ENCODE measurements at regions not wholly inside any gene's neighbourhood (a gene's known extent, or its start where the extent isn't known, plus 50 kb on each side); places are given as distances from the start of the nearest gene placed in this dataset.
"Not testable (repeated sequence)": the region's sequence is repeated elsewhere in the genome, so short reads cannot be mapped to it uniquely, and the experiment has no call there.

DNA sequence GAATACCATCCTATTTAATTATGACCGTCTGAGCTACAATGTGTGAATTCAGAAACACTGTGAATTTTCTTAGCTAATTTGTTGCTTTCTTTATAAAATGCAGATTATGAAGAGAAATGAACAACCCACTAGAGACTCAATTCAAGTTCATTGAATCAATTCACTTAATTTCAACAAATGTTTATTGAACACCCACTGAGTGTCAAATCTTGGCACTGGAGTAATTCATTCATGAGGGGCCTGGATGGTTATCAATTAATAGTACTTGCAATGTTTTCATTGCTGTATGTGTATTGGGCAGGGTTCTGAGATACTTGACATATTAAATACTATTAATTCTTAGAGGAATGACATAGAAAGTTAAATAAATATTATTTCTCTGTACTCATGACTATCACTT lies 789.4 kb downstream of the STPG2 start:
- DNase-seq (ENCODE audit: low read depth), result no peak

DNA sequence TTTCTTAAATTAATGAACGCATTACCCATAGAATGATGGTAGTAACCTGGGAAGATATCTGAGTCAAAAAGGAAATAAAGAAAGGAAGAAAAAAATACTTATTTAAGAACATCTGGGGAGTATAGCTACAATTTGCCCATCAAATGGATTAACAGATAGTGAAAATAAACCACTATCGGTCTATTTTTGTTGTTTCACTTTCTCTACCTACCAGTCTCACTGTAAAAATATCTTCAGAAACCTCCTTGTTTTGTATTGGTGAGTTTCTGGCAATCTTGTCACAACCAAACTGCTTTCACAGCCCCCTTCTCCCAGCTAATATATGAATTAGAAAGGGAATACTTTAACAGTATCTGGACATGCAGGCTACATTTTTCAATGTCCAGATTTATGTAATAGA lies 783.5 kb downstream of the STPG2 start:
- DNase-seq (ENCODE audit: low read depth), result no peak

DNA sequence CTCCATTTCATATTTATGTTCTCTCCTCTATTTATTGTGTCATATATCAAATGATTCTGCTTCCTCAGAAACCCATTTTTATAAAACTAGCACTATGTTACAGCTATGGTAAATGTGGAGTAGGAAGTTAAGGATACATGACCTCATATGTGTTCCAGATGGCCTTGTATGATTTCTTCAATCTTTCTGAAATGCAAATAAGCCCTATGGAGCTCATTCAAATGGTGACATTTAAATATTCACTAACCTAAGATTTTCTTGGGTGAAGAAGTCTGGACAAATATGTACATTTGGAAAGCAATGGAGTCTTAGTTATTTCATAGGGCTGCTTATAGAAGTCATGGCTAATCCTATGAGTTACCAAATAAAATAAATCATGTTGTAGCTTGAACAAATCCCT lies 782.5 kb downstream of the STPG2 start:
- DNase-seq (ENCODE audit: low read depth), result no peak

DNA sequence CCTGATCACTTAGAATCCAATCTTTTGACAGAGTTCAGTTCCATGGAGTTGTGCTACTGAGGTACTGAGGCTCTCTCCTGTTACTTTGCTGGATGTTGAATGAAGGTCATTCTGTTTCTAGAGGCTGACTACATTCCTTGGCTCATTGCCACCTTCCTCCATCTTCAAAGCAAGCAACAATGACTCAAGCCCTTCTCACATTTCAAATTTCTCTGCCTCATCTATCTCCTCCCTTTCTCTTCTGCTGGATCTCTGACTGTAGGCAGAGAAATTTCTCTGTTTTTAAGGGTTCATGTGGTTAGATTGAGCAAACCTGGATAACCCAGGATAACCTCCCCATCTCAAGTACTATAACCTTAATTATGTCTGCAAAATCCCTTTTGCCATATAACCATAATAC lies 775.4 kb downstream of the STPG2 start:
- DNase-seq (ENCODE audit: low read depth), result peak; percentile 94

DNA sequence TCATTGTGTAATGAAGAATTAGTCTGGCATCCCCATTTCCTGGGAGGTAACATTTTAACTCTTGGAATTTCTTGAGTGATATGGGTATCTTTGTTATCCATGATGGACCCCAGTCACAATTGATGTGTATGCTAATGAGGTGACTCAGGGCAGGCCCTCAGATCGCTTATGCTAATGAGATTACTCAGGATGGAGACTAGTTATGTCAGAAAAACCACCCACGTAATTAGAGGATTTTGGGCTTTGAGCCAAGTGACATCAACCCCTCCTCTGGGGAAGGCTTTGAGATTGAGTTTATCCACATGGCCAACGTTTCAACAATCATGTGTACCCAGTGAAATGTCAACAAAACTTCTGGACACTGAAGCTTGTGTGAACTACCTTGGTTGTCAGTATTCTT lies 772.7 kb downstream of the STPG2 start:
- DNase-seq (ENCODE audit: low read depth), result peak; percentile 27

DNA sequence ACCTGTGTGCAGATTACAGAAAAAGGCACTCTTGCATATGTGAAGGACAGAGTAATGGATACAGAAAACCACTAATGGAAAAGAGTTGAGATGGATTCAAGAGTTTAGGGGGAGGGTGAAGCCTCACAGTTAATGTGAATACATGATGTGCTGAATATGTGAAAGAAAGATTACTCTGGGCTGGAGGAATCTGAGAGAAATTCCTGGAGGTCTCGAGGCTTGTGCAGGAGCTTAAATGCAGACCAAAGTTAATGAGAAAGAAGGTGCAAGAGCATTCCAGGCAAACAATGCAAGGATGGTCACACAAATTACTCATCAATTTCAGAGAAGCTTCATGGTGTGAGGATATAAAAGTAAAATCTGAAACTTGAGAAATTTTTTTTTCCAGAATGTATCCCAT lies 768.8 kb downstream of the STPG2 start:
- DNase-seq (ENCODE audit: low read depth), result no peak

DNA sequence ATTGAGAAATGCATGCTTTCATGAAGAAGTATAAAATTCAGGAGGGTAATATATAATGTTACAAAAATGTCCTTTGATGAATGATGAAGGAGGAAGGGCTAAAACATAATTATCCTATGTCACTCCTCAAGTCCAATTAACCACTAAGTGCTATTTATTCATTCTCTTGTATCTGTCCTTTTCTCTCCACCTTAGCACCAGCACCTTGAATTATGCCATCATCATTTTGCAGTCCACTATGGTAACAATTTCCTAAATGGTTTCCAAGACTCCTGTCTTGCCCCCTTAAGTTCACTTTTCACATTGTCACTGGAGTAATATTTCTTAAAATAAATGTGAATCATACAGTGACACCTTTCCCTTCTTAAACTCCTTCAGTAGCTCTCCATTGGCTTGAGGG lies 756.3 kb downstream of the STPG2 start:
- DNase-seq (ENCODE audit: low read depth), result no peak

DNA sequence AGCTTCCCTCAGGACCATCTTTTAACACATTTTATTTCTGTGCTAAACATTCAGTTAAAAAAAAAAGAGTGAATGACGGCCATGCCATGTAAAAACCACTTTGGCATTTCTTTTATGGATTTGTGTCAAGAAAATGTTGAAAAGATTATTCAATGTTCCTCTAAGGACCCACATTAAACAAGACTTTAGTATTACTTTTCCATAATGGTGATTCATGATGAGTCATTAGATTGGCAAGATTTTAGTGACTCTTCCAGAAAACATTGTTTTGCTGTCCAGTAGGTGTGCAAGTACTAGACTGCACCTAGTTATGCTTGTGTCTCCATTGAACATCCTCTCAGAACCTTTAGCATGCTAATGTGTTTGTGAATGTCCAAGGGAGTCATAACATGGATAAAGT lies 748.6 kb downstream of the STPG2 start:
- DNase-seq (ENCODE audit: low read depth), result peak; percentile 71

DNA sequence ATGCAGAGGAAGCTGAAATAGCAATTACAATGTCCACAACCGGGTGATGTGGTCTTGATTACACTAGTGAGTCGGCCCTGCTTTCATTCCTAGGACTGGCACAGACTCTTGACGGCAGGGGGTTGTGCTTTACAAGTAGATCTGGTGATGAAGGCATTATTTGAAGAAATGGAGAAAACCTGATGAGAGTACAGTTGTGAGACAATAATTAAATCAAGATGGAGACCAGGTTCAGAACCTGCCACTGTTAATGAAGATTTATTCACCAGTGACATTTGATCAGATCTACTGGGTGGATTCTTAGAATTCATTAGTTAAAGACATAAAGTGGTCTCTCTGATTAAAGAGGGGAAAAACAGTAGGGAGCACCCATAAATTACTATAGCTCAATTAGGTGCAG lies 747.2 kb downstream of the STPG2 start:
- DNase-seq (ENCODE audit: low read depth), result peak; percentile 10

DNA sequence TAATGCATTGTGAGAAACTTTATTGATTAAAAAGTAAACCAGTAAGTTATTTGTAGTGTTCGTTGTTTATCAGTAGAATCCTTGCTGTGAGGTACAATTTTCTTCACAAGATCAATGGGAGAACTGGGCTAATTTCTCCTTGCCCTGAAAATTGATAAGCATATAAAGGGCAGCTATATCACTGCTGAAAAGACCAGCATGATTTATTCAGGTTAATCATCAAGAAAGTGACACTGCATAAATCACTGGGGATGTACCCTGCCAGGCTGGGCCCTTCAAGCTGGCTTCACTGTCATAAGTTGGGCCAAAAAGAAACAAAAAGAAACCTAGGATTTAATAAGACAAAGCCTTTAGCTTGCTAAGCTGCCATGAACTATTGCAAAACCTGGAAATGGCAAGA lies 746.7 kb downstream of the STPG2 start:
- DNase-seq (ENCODE audit: low read depth), result no peak

DNA sequence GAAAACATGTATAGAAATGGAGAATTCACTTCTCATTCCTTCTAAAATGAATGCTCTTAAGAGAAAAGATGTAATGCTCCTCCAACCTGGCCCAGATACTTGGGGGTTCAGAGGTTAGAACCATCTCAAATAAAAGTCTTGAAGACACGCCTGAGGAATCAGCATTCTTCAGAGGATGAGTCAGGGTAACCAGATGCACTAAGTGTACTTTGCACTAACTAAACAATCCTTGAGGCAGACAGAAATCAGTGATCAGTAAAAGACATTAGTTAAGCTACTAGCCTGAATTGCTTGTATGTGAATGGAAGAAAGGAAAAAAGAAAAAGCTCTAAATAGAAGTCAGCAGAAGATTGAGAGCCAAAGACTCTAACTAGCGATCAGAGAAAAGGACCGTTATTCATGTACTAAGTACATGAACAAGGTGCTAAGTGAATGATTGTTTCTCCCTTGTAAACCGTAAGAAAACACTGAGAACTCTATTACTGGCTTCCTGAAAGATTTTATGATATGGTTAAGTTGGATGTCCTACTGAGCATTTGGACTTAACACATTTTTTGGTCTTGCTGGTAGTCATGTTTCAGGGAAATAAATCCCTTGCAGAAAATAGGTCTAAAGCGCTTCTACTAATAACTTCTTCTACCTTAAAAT lies 738.3 kb downstream of the STPG2 start:
- peak; percentile 21 for DNase-seq (ENCODE audit: low read depth)

DNA sequence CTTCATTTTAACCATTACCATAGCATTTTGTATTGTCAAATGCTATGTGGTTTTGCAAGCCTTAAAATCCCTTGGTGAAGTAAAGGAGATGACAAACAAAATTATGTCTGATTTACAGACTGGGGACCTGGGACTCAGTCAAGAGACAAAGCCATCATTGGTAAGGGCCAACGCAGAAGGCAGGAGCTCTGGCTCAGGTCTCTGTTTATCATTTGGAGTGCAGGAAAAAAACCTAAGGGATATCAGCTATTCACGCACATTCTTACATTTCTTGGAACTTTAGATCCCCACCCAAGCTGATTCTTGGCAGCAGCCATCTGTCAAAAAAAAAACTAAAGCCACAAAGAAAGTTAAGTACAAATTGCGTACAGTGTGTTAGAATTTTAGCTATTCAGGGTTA lies 731.9 kb downstream of the STPG2 start:
- DNase-seq (ENCODE audit: low read depth), result no peak

DNA sequence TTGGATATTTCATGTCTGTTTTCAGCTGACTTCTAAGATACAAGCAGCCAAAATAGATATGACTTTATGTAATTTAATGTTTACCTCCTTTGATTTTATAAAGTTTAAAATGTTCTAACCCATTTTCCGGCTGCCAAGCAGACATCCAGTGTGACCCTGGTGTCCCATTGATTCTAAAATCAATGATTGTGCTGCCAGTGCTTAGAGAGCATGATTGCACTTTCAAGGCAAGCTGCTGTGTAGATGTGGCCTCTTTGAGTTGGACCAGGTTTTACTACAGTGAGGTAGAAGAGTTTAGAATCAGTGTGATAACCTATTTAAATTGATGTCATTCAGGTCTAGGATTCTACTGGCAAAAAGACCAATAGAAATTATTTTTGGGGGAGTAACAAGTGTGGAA lies 730.9 kb downstream of the STPG2 start:
- DNase-seq (ENCODE audit: low read depth), result no peak

DNA sequence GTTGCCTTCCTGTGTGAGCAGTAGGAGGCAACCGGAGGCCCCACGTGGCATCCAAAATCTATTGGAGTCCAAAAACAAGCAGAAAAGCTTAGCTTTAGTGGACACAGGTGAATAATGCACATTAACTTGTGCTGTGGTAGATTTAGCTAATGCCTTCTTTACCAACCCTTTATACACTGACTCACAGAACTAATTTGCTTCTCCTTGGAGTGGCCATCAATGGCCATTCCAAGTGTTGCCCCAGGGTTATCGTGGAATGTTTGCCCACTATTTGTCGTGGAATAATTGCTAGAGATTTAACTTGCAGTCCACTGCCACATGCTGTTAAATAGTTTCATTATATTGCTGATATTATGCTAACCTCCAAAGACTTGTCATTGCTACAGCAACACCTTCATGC lies 729.1 kb downstream of the STPG2 start:
- DNase-seq (ENCODE audit: low read depth), result no peak

DNA sequence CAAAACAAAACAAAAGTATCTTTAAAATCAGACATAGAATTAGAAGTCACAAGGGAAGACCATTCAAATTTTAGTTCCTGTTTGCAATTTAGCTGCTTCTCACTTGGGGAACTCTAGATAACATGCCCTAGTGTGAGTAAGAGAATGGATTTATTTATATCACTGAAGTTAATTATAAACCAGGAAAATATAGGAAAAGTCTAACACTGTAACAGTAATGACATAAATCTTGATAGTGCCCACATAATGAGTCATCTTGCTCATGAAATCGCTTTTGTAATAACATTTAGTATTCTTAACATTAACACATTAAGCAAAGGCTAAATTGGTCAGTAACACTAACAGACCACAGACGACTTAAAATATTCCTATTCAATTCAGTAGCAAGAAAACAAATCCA lies 710.7 kb downstream of the STPG2 start:
- DNase-seq (ENCODE audit: low read depth), result no peak

DNA sequence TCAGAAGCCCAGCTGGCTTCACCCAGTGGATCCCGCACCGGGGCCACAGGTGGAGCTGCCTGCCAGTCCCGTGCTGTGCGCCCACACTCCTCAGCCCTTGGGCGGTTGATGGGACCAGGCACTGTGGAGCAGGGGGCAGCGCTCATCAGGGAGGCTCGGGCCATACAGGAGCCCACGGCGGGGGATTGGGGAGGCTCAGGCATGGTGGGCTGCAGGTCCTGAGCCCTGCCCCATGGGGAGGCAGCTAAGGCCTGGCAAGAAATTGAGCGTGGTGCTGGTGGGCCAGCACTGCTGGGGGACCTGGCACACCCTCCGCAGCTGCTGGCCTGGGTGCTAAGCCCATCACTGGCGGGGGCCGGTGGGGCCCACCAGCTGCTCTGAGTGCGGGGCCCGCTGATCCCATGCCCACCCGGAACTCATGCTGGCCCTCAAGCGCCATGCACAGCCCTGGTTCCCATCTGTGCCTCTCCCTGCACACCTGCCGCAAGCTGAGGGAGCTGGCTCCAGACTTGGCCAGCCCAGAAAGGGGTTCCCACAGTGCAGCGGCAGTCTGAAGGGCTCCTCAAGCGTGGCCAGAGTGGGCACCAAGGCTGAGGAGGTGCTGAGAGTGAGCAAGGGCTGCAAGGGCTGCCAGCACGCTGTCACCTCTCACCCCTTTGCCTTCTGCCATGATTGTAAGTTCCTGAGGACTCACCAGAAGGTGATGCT lies 705.1 kb downstream of the STPG2 start:
- not testable (repeated sequence) for DNase-seq (ENCODE audit: low read depth)

DNA sequence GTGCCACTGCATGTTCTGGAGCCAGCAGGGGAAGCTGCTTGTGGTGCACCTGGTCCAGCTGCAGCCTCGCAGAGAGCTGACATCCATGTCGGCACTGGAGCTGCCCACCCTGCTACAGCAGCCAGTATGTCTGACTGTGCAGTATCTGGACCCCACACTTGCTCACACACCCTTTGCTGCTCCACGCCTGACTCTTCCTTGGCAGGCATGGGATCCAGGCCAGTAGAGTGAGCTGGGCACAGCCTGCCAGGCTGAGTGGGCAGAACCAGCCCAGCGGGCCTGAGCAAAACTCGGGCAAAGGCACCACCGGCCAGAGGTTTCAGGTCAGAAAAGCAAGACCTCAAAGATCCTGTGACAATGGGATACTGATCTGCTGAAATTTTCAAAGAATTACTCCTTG lies 690.1 kb downstream of the STPG2 start:
- DNase-seq (ENCODE audit: low read depth), result no peak

DNA sequence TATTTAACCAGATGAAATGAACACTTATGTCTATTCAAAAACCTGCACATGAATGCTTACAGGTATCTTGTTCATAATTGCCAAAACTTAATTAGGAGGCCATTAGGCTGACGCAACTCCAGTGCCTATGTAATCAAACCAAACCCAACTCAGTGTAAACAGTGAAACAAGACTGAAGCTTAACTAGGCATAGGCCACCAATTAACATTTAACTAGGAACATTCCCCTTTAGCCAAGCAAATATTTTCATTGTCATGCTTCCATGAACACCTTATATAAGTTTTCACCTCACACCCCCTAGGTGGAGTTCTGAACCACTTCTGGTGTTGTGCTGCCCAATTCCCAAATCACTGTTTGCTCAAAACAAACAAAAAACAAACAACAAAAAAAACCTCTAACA lies 686.0 kb downstream of the STPG2 start:
- no peak for DNase-seq (ENCODE audit: low read depth)

DNA sequence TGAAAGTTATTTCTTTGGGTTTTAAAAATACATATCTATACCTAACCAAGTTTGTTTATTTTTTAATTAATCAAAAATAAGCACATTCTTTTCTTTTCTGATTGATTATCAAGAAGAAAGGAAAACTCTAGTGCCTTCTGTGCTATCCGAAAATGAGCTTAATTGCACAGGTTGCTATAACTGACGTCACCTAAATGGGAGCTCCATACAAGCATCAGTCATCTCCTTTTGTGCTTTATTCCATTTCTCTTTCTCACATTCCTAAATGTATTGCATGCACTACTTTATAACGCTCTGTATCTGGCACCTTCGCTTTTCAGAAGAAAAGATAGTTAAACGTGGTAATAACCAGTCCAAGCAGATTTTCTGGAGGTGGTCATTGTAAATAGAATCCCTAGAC lies 675.0 kb downstream of the STPG2 start:
- no peak for DNase-seq (ENCODE audit: low read depth)

DNA sequence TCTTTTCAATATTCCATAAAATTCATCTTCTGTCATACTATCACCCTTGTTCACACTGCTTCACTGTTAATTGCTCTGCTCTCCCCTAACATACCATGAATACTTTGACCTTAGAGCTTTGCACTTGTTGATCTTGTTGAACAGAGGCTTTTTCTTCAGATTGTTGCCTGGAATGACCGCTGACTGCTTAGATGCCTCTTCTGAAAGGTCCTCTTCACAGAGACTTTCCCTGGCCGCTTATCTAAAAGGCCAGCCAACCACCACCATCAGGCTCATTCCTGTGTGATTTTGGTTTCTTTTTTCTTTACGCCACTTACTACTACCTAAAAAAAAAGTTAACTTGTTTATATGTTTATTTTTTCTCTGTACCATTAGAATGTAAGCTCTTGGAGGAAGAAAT lies 667.7 kb downstream of the STPG2 start:
- DNase-seq (ENCODE audit: low read depth), result no peak

DNA sequence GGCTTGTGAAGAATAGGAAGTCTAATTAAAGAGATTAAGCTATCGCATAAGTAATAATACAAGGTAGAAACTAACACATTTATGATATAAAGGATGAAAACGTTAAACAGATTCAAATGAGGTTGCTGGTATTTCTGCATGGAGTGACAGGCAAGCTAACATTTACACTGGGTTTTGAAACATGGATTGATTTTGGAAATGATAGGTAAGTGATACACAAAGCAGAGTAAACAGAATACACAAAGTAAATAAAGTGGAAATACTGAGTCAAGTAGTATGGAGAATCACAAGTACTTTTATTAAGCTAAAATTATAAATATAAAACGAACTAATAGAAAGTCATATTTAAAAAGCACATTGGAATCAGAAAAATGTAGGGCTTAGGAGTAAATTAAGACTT lies 665.3 kb downstream of the STPG2 start:
- no peak for DNase-seq (ENCODE audit: low read depth)

DNA sequence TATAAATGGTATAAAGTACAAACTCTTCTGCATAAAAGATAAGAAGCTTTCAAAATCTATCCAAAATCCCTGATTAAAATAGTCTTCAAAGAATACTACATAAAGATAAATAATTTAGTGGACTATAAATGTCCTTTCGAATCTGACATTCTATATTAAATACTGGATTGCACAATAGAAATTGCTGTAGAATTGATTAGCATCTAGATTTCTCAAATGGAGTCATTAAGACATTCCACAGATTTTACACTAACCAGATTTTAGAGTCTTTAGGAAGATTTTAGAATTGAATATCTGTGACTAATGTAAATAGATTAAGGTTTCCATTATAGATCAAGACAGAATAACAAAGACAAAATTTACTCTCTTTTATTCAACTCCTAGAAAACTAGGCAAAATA lies 663.9 kb downstream of the STPG2 start:
- no peak for DNase-seq (ENCODE audit: low read depth)

DNA sequence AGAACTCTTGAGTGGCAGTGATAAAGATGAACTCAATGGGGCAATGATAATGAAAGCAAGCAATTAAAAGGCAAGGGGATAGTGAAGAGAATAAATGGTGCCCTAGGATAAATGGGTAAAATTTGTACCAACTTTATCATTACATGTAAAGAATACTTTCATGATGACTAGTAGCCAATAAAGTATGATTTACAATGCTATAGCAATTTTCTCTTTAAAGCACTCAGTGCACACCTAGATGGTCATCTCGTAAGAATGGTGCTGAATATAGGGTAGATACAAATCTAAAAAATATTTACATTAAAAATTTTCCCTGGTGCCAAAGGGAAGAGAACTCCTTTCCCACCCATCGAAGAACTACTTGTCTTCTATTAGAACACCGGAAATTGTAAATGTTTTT lies 651.4 kb downstream of the STPG2 start:
- DNase-seq (ENCODE audit: low read depth), result no peak
